Stimulated activated CD8-positive, alpha-beta memory T cell treated with anti-CD3 and anti-CD28 coated beads, Interleukin-12 subunit alpha, Interleukin-12 subunit beta, amount 100 ng/mL, for 1 hour (primary cell): ENCODE measurements at regions not wholly inside any gene's neighbourhood (a gene's known extent, or its start where the extent isn't known, plus 50 kb on each side); places are given as distances from the start of the nearest gene placed in this dataset.
"Not testable (repeated sequence)": the region's sequence is repeated elsewhere in the genome, so short reads cannot be mapped to it uniquely, and the experiment has no call there.

Experiments used
- DNase-seq: peaks from one replicate; pipeline ENCODE4 v3.0.0-alpha.2; 2020; ENCODE audit warnings: low read depth

- no peak for DNase-seq
Measured at GRCh38 chr2:42998721-42999120, 206.3 kb upstream of the HAAO start.

GRCh38 chr2:42996528-42996927 is 204.1 kb upstream of the HAAO start:
- no peak for DNase-seq

GRCh38 chr2:42995752-42996422 is 203.5 kb upstream of the HAAO start:
- DNase-seq, result no peak

GRCh38 chr2:42989283-42990081 is 197.1 kb upstream of the HAAO start:
- DNase-seq, result not testable (repeated sequence)

GRCh38 chr2:42988055-42988454 is 195.7 kb upstream of the HAAO start:
- DNase-seq, result not testable (repeated sequence)

- DNase-seq, result no peak
Measured at GRCh38 chr2:42987112-42987922, 194.9 kb upstream of the HAAO start.

GRCh38 chr2:42984617-42985016 is 192.2 kb upstream of the HAAO start:
- no peak for DNase-seq

- no peak for DNase-seq
Measured at GRCh38 chr2:42984081-42984480, 191.7 kb upstream of the HAAO start.

- DNase-seq, result no peak
Measured at GRCh38 chr2:42980764-42981416, 188.5 kb upstream of the HAAO start.

GRCh38 chr2:42979870-42980763 is 187.7 kb upstream of the HAAO start:
- no peak for DNase-seq

GRCh38 chr2:42979416-42979869 is 187.1 kb upstream of the HAAO start:
- no peak for DNase-seq

- DNase-seq, result no peak
Measured at GRCh38 chr2:42978887-42979415, 186.6 kb upstream of the HAAO start.

GRCh38 chr2:42978175-42978886 is 185.9 kb upstream of the HAAO start:
- DNase-seq, result no peak

GRCh38 chr2:42977270-42978174 is 185.1 kb upstream of the HAAO start:
- DNase-seq, result no peak

GRCh38 chr2:42976351-42976750 is 184.0 kb upstream of the HAAO start:
- no peak for DNase-seq

GRCh38 chr2:42974721-42975717 is 182.6 kb upstream of the HAAO start:
- peak; percentile 21 for DNase-seq

GRCh38 chr2:42974169-42974720 is 181.9 kb upstream of the HAAO start:
- DNase-seq, result no peak
